Thyroid gland (tissue), 4 donors: ENCODE measurements at regions not wholly inside any gene's neighbourhood (a gene's known extent, or its start where the extent isn't known, plus 50 kb on each side); places are given as distances from the start of the nearest gene placed in this dataset.

Experiments
- CTCF ChIP-seq, 6 experiments: fragments of 200-600 bp in 3 of 6; fragments of 450-650 bp in 3 of 6; sonication (generic) in 3 of 6; IDR thresholded peaks; one replicate each; pipeline ENCODE4 v1.5.1; 2016 to 2019; ENCODE audit warnings: antibody characterized with exemption in 6 of 6, mild to moderate bottlenecking in 2 of 6, inconsistent platforms in 1 of 6, moderate library complexity in 1 of 6
- POLR2A ChIP-seq, 2 donors: fragments of 450-650 bp; IDR thresholded peaks; one replicate each; pipeline ENCODE4 v1.6.1; 2017; ENCODE audit warnings: antibody characterized with exemption in 2 of 2, mild to moderate bottlenecking in 2 of 2, moderate library complexity in 1 of 2

DNA sequence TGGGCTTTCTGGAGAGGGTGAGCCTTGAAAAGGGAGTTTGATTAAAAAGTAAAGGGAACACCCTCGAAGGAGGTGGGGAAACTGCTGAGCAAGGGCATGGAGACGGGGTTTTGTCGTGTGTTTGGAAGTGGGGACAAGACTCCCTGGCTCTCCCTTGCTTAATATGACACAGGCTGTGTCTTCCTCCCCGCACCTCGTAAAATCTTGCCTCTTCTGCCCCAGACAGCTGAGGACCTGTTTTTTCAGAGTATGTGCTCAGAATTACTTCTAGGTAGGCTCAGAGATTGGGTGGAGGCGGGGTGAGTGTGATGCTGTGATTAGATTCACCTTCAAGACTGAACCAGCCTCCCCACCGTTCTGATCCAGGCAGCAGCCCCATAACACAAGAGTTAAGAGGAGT lies 244.4 kb upstream of the TLE3 start:
- TF ChIP-seq POLR2A (IDR thresholded peaks at IDR 0.05) (no peak), CTCF (IDR thresholded peaks at IDR 0.05) (no peak)
